Germinal center (tissue), 1 donor: ENCODE measurements at regions not wholly inside any gene's neighbourhood (a gene's known extent, or its start where the extent isn't known, plus 50 kb on each side); places are given as distances from the start of the nearest gene placed in this dataset.

ENCODE experiments used
- DNase-seq: peaks from one replicate; pipeline ENCODE4 v3.0.0; 2012; ENCODE audit warnings: mixed read lengths, low spot score

DNA sequence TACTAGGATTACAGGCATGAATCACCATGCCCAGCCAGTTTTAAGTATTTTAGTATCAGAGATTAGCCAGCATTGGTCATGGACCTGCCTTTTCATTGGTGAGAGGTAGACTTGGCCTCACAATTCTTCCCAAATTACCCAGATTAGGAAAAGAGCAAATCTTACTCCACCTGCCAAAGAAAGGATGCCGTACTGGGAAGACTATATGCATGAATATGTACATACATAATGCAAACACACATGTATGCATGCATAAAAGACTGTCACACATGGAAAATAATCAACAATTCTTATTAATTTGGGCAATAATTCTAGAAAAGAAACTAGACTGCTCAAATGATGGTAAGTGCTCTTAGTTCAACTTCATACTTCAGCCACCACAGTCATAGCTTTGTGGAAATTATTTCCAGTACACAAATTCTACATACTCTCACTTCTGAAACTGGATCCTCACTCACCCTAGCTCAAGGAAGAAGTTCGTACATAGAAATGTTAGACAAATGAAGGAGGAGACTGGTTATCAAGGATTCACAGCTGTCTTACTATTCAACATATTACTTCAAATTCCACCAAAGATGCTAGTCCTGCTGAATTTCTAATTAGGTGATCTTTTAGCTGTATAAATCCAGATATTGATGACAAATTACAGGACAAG, 73.7 kb downstream of the MINAR2 start:
- DNase-seq: no peak

DNA sequence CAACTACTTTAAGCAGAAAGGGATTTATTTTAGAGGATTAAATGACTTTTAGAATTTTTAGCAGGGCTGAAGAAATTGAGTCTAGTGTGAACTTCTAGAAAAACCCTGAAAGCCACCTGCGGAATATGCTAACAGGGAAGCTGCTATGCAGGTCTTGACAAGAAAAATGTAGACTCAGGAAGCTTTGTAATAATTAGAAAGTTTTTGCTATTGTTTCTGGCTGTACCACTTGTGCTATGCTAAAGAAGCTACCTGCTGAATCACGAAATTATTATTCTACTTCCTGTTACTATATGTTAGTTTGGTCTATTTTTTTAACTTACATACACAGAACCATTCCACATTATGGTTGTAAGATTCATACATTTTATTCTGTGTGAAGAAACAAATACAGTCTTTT, 74.0 kb upstream of the CHSY3 start:
- no peak for DNase-seq

GRCh38 chr5:129836321-129836720, 67.9 kb upstream of the CHSY3 start:
- no peak for DNase-seq

- no peak for DNase-seq
These were observed 59.5 kb upstream of the CHSY3 start for GRCh38 chr5:129844764-129845163.

- DNase-seq: peak; percentile 44
These were observed 51.4 kb upstream of the CHSY3 start for GRCh38 chr5:129852747-129853352.

DNA sequence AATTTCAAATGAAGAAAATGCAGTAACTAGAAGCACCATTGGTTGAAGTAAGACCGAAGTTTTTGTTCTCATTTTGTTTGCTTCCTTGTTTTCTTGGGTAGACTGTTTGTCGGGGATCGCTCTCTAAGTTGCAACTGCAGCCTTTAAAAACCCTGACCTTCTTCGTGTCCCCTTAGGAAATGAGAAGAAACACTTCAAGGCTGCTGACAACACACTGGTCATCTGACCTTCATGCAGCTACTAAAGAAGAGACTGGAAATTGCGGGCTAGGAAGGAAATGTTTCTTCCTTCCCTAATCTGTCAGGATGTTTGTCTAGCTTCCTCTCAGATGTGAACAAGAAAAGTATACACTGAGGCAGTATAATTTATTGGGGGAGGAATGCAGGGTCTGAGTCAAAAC, 50.7 kb upstream of the CHSY3 start:
- no peak for DNase-seq
